ENCODE measurements at regions not wholly inside any gene's neighbourhood (a gene's known extent, or its start where the extent isn't known, plus 50 kb on each side); places are given as distances from the start of the nearest gene placed in this dataset.

- no peak for TF ChIP-seq FOXS1 (CRISPR knock-in tag; IDR thresholded peaks at IDR 0.05)
- no peak for TF ChIP-seq PHF8 (IDR thresholded peaks at IDR 0.05; ENCODE audit: borderline replicate concordance, low read depth)
Measured at GRCh38 chr3:137642831-137643230, 121.3 kb upstream of the SOX14 start (continued).

GRCh38 chr3:137647179-137647578, 116.9 kb upstream of the SOX14 start:
- DNase-seq (ENCODE audit: low read depth in 1 of 2, low spot score in 1 of 2): no peak
- no peak for FAIRE-seq
- Histone ChIP-seq H3K4me3 (no peak overlapping the region), H3K4me1 (no peaks in the 10 kb centered on the region), H3K9me3 (no peaks in the 10 kb centered on the region), H3K4me2 (no peak overlapping the region), H3K27ac (no peak overlapping the region)
- TF ChIP-seq CBX8 (IDR thresholded peaks at IDR 0.05) (no peak), NR3C1 (IDR thresholded peaks at IDR 0.05) (no peak), HOXB5 (CRISPR knock-in tag; IDR thresholded peaks at IDR 0.05) (no peak), KDM5A (IDR thresholded peaks at IDR 0.05) (no peak), EP300 (IDR thresholded peaks at IDR 0.05) (no peak), CTCF (IDR thresholded peaks at IDR 0.05) (no peak), SREBF2 (IDR thresholded peaks at IDR 0.05) (no peak), CBX2 (IDR thresholded peaks at IDR 0.05; ENCODE audit: borderline replicate concordance, low read depth) (no peak), USF2 (IDR thresholded peaks at IDR 0.05) (no peak), FOSL2 (IDR thresholded peaks at IDR 0.05) (no peak), FOSL2 (CRISPR knock-in tag; IDR thresholded peaks at IDR 0.05) (no peak), ATOH8 (CRISPR knock-in tag; IDR thresholded peaks at IDR 0.05; ENCODE audit: low read depth) (no peak), NFE2L2 (conservative IDR thresholded peaks at IDR 0.05; ENCODE audit: low read length) (no peak), FOSB (CRISPR knock-in tag; IDR thresholded peaks at IDR 0.05) (no peak), SMC3 (IDR thresholded peaks at IDR 0.05) (no peak), HEYL (CRISPR knock-in tag; IDR thresholded peaks at IDR 0.05) (no peak), GATA3 (IDR thresholded peaks at IDR 0.05; ENCODE audit: borderline replicate concordance) (no peak), EHF (CRISPR knock-in tag; IDR thresholded peaks at IDR 0.05) (no peak), EHMT2 (IDR thresholded peaks at IDR 0.05; ENCODE audit: low read depth) (no peak), RAD21 (conservative IDR thresholded peaks at IDR 0.05 in 1 of 2, IDR thresholded peaks at IDR 0.05 in 1 of 2) (no peak), RCOR1 (IDR thresholded peaks at IDR 0.05; ENCODE audit: low read depth, low read length) (no peak)
- ATAC-seq: no peak
- CTCF ChIA-PET: no interaction called here
- POLR2A ChIA-PET: no interaction called here
- WGBS (ENCODE audit: missing lambda C conversion rate): 24% methylated on average over 5 of the region's 5 CpGs

- WGBS (ENCODE audit: missing lambda C conversion rate): 3% methylated on average over 2 of the region's 2 CpGs
- ChIA-PET POLR2A (no interaction called here), CTCF (no interaction called here)
- H3K4me1 ChIP-seq: no peaks in the 10 kb centered on the region
- H3K4me3 ChIP-seq: no peak overlapping the region
- no peak overlapping the region for H3K4me2 ChIP-seq
- no peak for FAIRE-seq
- TF ChIP-seq BHLHE40 (IDR thresholded peaks at IDR 0.05; ENCODE audit: low read depth, low read length) (no peak), NFE2L2 (conservative IDR thresholded peaks at IDR 0.05; ENCODE audit: low read length) (no peak), SREBF2 (IDR thresholded peaks at IDR 0.05) (no peak), KDM5A (IDR thresholded peaks at IDR 0.05) (no peak), POLR2A (IDR thresholded peaks at IDR 0.05; ENCODE audit: low read length) (no peak), RNF2 (IDR thresholded peaks at IDR 0.05; ENCODE audit: borderline replicate concordance, low read depth) (no peak), SMC3 (IDR thresholded peaks at IDR 0.05) (no peak), ZC3H11A (IDR thresholded peaks at IDR 0.05) (no peak), USF2 (IDR thresholded peaks at IDR 0.05) (no peak), MYC (IDR thresholded peaks at IDR 0.05; ENCODE audit: borderline replicate concordance, low read length) (no peak), JUN (IDR thresholded peaks at IDR 0.05) (no peak), CBX8 (IDR thresholded peaks at IDR 0.05) (no peak), MAFK (IDR thresholded peaks at IDR 0.05; ENCODE audit: partially characterized antibody) (no peak), NR3C1 (IDR thresholded peaks at IDR 0.05) (no peak), GATA3 (IDR thresholded peaks at IDR 0.05; ENCODE audit: borderline replicate concordance) (no peak), TFCP2L1 (CRISPR knock-in tag; IDR thresholded peaks at IDR 0.05) (no peak), POLR2AphosphoS2 (conservative IDR thresholded peaks at IDR 0.05; ENCODE audit: low read length) (no peak)
- ATAC-seq: no peak
- no peak overlapping the region for H3K27ac ChIP-seq
- DNase-seq (ENCODE audit: low read depth in 1 of 2, low spot score in 1 of 2): no peak
- no peaks in the 10 kb centered on the region for H3K9me3 ChIP-seq
Measured at GRCh38 chr3:137669519-137670060, 94.5 kb upstream of the SOX14 start.

Measured in A549 (cell line).